Vagina (tissue), 2 donors: ENCODE measurements at regions not wholly inside any gene's neighbourhood (a gene's known extent, or its start where the extent isn't known, plus 50 kb on each side); places are given as distances from the start of the nearest gene placed in this dataset.

Experiments
- DNase-seq, 2 donors: peaks; one replicate each; pipeline ENCODE4 v3.0.0-alpha.2; 2017; ENCODE audit errors: extremely low spot score in 2 of 2
- H3K27ac ChIP-seq: fragments of 200-600 bp; sonication (generic); one replicate; pipeline ENCODE4 v1.5.1; 2019
- H3K27me3 ChIP-seq: fragments of 200-600 bp; sonication (generic); one replicate; pipeline ENCODE4 v1.5.1; 2019
- H3K36me3 ChIP-seq, 2 donors: fragments of 200-600 bp; sonication (generic); one replicate each; pipeline ENCODE4 v1.5.1; 2017 to 2019
- H3K4me1 ChIP-seq: fragments of 200-600 bp; sonication (generic); one replicate; pipeline ENCODE4 v1.5.1; 2019
- H3K4me3 ChIP-seq, 2 donors: fragments of 200-600 bp; sonication (generic); 1 replicate in 1 of 2; 2 replicates in 1 of 2; pipeline ENCODE4 v1.5.1; 2016 to 2019
- H3K9me3 ChIP-seq: fragments of 200-600 bp; sonication (generic); one replicate; pipeline ENCODE4 v1.5.1; 2019
- POLR2A ChIP-seq, 2 donors: fragments of 450-650 bp; IDR thresholded peaks; one replicate each; pipeline ENCODE4 v1.6.1; 2017; ENCODE audit warnings: antibody characterized with exemption in 2 of 2, mild to moderate bottlenecking in 2 of 2, moderate library complexity in 2 of 2
- POLR2AphosphoS5 ChIP-seq, 2 donors: sonication (generic); formaldehyde crosslinking; IDR thresholded peaks; one replicate each; pipeline ENCODE4 v1.9.0; 2017; ENCODE audit warnings: antibody characterized with exemption in 2 of 2, mild to moderate bottlenecking in 2 of 2, low read depth in 1 of 2; ENCODE audit not compliant: insufficient read depth in 1 of 2
- intact Hi-C: fragments of 100-400 bp; cut with DNase I; formaldehyde crosslinking; loops from one replicate; pipeline ENCODE4 v1.15.1; 2023
- TF ChIP-seq, protein P1 (sequence below), 3 experiments: fragments of 450-650 bp in 2 of 3; fragments of 200-600 bp in 1 of 3; sonication (generic) in 1 of 3; IDR thresholded peaks; one replicate each; pipeline ENCODE4 v1.5.1; 2017 to 2019; ENCODE audit warnings: antibody characterized with exemption in 3 of 3, mild to moderate bottlenecking in 2 of 3, moderate library complexity in 2 of 3

DNA sequence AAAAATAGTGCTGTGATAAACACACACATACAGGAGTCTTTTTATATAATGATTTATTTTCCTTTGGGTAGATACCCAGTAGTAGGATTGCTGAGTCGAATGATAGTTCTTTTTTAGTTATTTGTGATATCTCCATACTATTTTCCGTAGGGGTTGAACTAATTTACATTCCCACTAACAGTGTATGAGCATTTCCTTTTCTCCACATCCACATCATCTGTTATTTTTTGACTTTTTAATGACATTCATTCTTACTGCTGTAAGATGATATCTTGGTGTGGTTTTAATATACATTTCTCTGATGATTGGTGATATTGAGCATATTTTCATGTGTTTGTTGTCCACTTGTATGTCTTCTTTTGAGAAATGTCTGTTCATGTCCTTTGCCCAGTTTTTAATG lies 78.3 kb downstream of the NIBAN1 start:
- peaks cover 11% of the 10 kb centered on the region for H3K4me1 ChIP-seq
- DNase-seq = no peak
- peaks cover 0 to 6% of the 10 kb centered on the region in 2 donors for H3K36me3 ChIP-seq
- TF ChIP-seq POLR2A (IDR thresholded peaks at IDR 0.05) (no peak), POLR2AphosphoS5 (IDR thresholded peaks at IDR 0.05; ENCODE audit: insufficient read depth in 1 of 2, low read depth in 1 of 2) (no peak)
- TF ChIP-seq, protein P1, sequence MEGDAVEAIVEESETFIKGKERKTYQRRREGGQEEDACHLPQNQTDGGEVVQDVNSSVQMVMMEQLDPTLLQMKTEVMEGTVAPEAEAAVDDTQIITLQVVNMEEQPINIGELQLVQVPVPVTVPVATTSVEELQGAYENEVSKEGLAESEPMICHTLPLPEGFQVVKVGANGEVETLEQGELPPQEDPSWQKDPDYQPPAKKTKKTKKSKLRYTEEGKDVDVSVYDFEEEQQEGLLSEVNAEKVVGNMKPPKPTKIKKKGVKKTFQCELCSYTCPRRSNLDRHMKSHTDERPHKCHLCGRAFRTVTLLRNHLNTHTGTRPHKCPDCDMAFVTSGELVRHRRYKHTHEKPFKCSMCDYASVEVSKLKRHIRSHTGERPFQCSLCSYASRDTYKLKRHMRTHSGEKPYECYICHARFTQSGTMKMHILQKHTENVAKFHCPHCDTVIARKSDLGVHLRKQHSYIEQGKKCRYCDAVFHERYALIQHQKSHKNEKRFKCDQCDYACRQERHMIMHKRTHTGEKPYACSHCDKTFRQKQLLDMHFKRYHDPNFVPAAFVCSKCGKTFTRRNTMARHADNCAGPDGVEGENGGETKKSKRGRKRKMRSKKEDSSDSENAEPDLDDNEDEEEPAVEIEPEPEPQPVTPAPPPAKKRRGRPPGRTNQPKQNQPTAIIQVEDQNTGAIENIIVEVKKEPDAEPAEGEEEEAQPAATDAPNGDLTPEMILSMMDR (IDR thresholded peaks at IDR 0.05) = no peak
- H3K27me3 ChIP-seq = no peaks in the 10 kb centered on the region
- H3K4me3 ChIP-seq = no peak overlapping the region
- H3K27ac ChIP-seq = no peak overlapping the region
- intact Hi-C loops = no loop called here
- H3K9me3 ChIP-seq = no peaks in the 10 kb centered on the region

DNA sequence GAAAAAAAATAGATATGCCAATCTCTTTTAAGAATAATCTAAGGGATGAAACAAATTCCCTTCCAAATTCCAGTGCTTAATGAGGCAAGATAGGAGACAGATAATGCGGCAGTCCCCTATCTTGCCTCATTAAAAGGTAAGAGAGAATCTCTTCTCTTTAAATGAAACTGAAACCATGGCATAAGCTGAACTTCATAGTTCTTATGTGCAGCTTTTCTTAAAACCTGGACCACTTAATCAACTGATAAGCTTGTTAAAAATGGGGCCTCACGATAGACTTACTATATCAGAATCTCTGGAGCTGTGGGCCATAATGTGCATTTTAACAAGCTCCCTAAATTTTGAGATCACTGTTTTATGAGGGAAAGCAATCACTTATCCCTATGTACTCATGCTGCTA lies 79.2 kb downstream of the NIBAN1 start:
- no peak for DNase-seq
- TF ChIP-seq POLR2A (IDR thresholded peaks at IDR 0.05) = no peak
- TF ChIP-seq, protein P1 (IDR thresholded peaks at IDR 0.05) = no peak
- no peak for TF ChIP-seq POLR2AphosphoS5 (IDR thresholded peaks at IDR 0.05; ENCODE audit: insufficient read depth in 1 of 2, low read depth in 1 of 2)
- Histone ChIP-seq H3K4me1 (peaks cover 18% of the 10 kb centered on the region), H3K27ac (no peak overlapping the region), H3K27me3 (no peaks in the 10 kb centered on the region), H3K4me3 (no peak overlapping the region), H3K36me3 (peaks cover 0 to 6% of the 10 kb centered on the region in 2 donors), H3K9me3 (no peaks in the 10 kb centered on the region)
- intact Hi-C loops = no loop called here

DNA sequence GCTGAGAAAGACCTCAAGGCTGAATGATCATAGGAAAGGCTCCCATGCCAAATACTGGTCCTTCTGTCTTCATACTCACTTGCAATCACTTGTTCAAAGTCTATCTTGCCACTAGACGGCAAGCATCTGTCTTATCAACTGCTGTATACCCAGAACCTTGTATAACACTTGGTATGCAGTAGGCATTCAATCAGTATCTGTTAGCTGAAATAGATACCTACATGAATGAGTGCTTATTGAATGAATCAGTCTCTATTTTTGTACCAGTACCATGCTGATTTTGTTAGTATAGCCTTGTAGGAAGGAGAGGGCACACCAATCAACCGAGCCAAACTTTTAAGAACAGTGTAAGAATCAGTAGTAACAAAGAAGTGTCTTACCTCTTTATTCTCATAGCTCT lies 80.6 kb downstream of the NIBAN1 start:
- intact Hi-C loops = no loop called here
- no peaks in the 10 kb centered on the region for H3K9me3 ChIP-seq
- peaks cover 0 to 6% of the 10 kb centered on the region in 2 donors for H3K36me3 ChIP-seq
- TF ChIP-seq, protein P1 (IDR thresholded peaks at IDR 0.05) = no peak
- TF ChIP-seq POLR2AphosphoS5 (IDR thresholded peaks at IDR 0.05; ENCODE audit: insufficient read depth in 1 of 2, low read depth in 1 of 2) = no peak
- TF ChIP-seq POLR2A (IDR thresholded peaks at IDR 0.05) = no peak
- no peak overlapping the region for H3K4me3 ChIP-seq
- no peak overlapping the region for H3K27ac ChIP-seq
- H3K27me3 ChIP-seq = no peaks in the 10 kb centered on the region
- H3K4me1 ChIP-seq = peaks cover 27% of the 10 kb centered on the region
- DNase-seq = no peak

DNA sequence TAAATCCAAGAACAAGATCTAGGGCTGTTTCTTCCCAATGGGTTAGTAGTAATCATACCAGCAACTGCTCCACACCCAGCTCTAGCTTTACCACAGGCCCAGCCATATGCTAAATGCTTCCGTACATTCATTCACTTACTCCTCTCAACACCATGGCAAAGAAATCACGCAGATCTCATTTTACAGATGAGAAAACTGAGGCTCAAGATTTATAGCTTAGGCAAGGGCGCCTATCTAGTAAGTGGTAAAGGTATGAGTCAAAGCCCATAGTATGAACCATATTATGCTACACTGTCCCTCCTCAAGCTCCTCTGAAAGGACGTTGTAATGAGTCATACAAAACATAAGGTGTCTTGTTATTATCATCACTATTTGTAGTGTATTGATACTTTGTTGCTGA lies 82.2 kb downstream of the NIBAN1 start:
- H3K4me1 ChIP-seq = peaks cover 42% of the 10 kb centered on the region
- intact Hi-C loops = no loop called here
- no peaks in the 10 kb centered on the region for H3K36me3 ChIP-seq
- DNase-seq = no peak
- no peaks in the 10 kb centered on the region for H3K9me3 ChIP-seq
- no peak overlapping the region for H3K4me3 ChIP-seq
- no peak overlapping the region for H3K27ac ChIP-seq
- H3K27me3 ChIP-seq = no peaks in the 10 kb centered on the region
- TF ChIP-seq, protein P1 (IDR thresholded peaks at IDR 0.05) = no peak
- TF ChIP-seq POLR2A (IDR thresholded peaks at IDR 0.05) (no peak), POLR2AphosphoS5 (IDR thresholded peaks at IDR 0.05; ENCODE audit: insufficient read depth in 1 of 2, low read depth in 1 of 2) (no peak)

DNA sequence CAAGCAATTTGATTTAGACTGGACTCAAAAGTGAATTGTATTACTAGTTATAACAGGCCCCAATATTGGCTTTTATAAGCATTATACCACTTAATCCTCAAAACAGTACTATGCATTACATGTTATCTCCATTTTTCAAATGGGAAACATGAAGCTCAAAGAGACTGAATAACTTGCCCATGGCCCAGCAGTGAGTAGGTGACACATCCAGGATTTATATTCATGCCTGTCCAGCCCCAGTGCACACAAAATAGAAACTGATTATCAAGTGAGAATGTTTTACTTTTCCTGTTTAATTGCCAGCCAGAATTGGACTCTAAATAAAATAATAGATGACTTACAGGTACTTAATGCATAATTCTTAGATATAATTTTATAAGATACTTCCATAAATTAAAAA lies 82.9 kb downstream of the NIBAN1 start:
- H3K4me3 ChIP-seq = no peak overlapping the region
- no peaks in the 10 kb centered on the region for H3K36me3 ChIP-seq
- H3K27ac ChIP-seq = peak overlapping the region; percentile 30
- DNase-seq = no peak
- intact Hi-C loops = no loop called here
- H3K9me3 ChIP-seq = no peaks in the 10 kb centered on the region
- TF ChIP-seq POLR2A (IDR thresholded peaks at IDR 0.05) (no peak), POLR2AphosphoS5 (IDR thresholded peaks at IDR 0.05; ENCODE audit: insufficient read depth in 1 of 2, low read depth in 1 of 2) (no peak)
- TF ChIP-seq, protein P1 (IDR thresholded peaks at IDR 0.05) = no peak
- no peaks in the 10 kb centered on the region for H3K27me3 ChIP-seq
- peaks cover 48% of the 10 kb centered on the region for H3K4me1 ChIP-seq
